Gastroesophageal sphincter (tissue), 3 donors: ENCODE measurements at regions not wholly inside any gene's neighbourhood (a gene's known extent, or its start where the extent isn't known, plus 50 kb on each side); places are given as distances from the start of the nearest gene placed in this dataset.

Experiments
- POLR2A ChIP-seq, 2 donors: fragments of 450-650 bp; IDR thresholded peaks; one replicate each; pipeline ENCODE4 v1.6.1; 2017; ENCODE audit warnings: antibody characterized with exemption in 2 of 2, mild to moderate bottlenecking in 2 of 2, moderate library complexity in 1 of 2
- TF ChIP-seq, protein P1 (sequence below), 4 experiments: fragments of 200-600 bp in 2 of 4; fragments of 450-650 bp in 2 of 4; sonication (generic) in 1 of 4; IDR thresholded peaks; one replicate each; pipeline ENCODE4 v1.5.1; 2017 to 2019; ENCODE audit warnings: antibody characterized with exemption in 4 of 4, mild to moderate bottlenecking in 2 of 4, moderate library complexity in 2 of 4

DNA sequence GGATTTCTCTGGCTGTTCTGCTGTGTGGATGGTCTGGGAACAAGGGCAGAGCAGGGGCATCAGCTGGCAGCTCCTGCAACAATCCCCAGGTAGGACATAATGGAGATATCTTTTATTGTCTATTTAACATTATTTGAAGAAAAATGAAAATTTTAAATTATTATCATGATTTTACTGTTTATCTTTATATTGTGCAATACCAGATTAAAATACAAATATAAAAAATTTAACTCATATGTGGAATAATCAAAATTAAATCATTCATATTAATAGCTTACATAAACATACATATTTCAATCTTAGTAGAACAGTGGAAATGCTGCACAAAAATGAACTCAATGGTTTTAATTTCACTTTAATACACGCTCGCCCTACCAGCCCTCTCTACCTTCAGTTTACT is 70.6 kb upstream of the FAM110C start:
- TF ChIP-seq, protein P1, sequence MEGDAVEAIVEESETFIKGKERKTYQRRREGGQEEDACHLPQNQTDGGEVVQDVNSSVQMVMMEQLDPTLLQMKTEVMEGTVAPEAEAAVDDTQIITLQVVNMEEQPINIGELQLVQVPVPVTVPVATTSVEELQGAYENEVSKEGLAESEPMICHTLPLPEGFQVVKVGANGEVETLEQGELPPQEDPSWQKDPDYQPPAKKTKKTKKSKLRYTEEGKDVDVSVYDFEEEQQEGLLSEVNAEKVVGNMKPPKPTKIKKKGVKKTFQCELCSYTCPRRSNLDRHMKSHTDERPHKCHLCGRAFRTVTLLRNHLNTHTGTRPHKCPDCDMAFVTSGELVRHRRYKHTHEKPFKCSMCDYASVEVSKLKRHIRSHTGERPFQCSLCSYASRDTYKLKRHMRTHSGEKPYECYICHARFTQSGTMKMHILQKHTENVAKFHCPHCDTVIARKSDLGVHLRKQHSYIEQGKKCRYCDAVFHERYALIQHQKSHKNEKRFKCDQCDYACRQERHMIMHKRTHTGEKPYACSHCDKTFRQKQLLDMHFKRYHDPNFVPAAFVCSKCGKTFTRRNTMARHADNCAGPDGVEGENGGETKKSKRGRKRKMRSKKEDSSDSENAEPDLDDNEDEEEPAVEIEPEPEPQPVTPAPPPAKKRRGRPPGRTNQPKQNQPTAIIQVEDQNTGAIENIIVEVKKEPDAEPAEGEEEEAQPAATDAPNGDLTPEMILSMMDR (IDR thresholded peaks at IDR 0.05), result no peak
- TF ChIP-seq POLR2A (IDR thresholded peaks at IDR 0.05), result no peak
